ENCODE measurements at regions not wholly inside any gene's neighbourhood (a gene's known extent, or its start where the extent isn't known, plus 50 kb on each side); places are given as distances from the start of the nearest gene placed in this dataset.
"Not testable (repeated sequence)": the region's sequence is repeated elsewhere in the genome, so short reads cannot be mapped to it uniquely, and the experiment has no call there.

- no peak overlapping the region for H3K4me3 ChIP-seq (ENCODE audit: low read length)
- DNase-seq (ENCODE audit: low read depth, low spot score) = no peak
Measured at GRCh38 chr7:79547132-79547531, 93.7 kb upstream of the MAGI2 start.

GRCh38 chr7:79540592-79540991 is 87.1 kb upstream of the MAGI2 start:
- DNase-seq (ENCODE audit: low read depth, low spot score) = no peak
- H3K4me3 ChIP-seq (ENCODE audit: low read length) = no peak overlapping the region

- no peak for DNase-seq (ENCODE audit: low read depth, low spot score)
- no peak overlapping the region for H3K4me3 ChIP-seq (ENCODE audit: low read length)
Measured at GRCh38 chr7:79534128-79534527, 80.7 kb upstream of the MAGI2 start.

GRCh38 chr7:79531905-79532664 is 78.6 kb upstream of the MAGI2 start:
- H3K4me3 ChIP-seq (ENCODE audit: low read length) = no peak overlapping the region
- no peak for DNase-seq (ENCODE audit: low read depth, low spot score)

GRCh38 chr7:79531116-79531515 is 77.6 kb upstream of the MAGI2 start:
- no peak overlapping the region for H3K4me3 ChIP-seq (ENCODE audit: low read length)
- DNase-seq (ENCODE audit: low read depth, low spot score) = no peak

GRCh38 chr7:79529881-79530235 is 76.4 kb upstream of the MAGI2 start:
- no peak for DNase-seq (ENCODE audit: low read depth, low spot score)
- H3K4me3 ChIP-seq (ENCODE audit: low read length) = no peak overlapping the region

- no peak for DNase-seq (ENCODE audit: low read depth, low spot score)
- no peak overlapping the region for H3K4me3 ChIP-seq (ENCODE audit: low read length)
Measured at GRCh38 chr7:79529214-79529880, 75.9 kb upstream of the MAGI2 start.

GRCh38 chr7:79528421-79528820 is 75.0 kb upstream of the MAGI2 start:
- DNase-seq (ENCODE audit: low read depth, low spot score) = no peak
- no peak overlapping the region for H3K4me3 ChIP-seq (ENCODE audit: low read length)

GRCh38 chr7:79524048-79524447 is 70.6 kb upstream of the MAGI2 start:
- H3K4me3 ChIP-seq (ENCODE audit: low read length) = no peak overlapping the region
- DNase-seq (ENCODE audit: low read depth, low spot score) = no peak

- DNase-seq (ENCODE audit: low read depth, low spot score) = no peak
- no peak overlapping the region for H3K4me3 ChIP-seq (ENCODE audit: low read length)
Measured at GRCh38 chr7:79523436-79523835, 70.0 kb upstream of the MAGI2 start.

GRCh38 chr7:79520543-79520942 is 67.1 kb upstream of the MAGI2 start:
- no peak for DNase-seq (ENCODE audit: low read depth, low spot score)
- no peak overlapping the region for H3K4me3 ChIP-seq (ENCODE audit: low read length)

GRCh38 chr7:79515358-79515757 is 61.9 kb upstream of the MAGI2 start:
- H3K4me3 ChIP-seq (ENCODE audit: low read length) = no peak overlapping the region
- DNase-seq (ENCODE audit: low read depth, low spot score) = no peak

GRCh38 chr7:79513261-79513660 is 59.8 kb upstream of the MAGI2 start:
- no peak for DNase-seq (ENCODE audit: low read depth, low spot score)

GRCh38 chr7:79512261-79512660 is 58.8 kb upstream of the MAGI2 start:
- H3K4me3 ChIP-seq (ENCODE audit: low read length) = no peak overlapping the region
- no peak for DNase-seq (ENCODE audit: low read depth, low spot score)

More at GRCh38 chr7:79513261-79513660, 59.8 kb upstream of the MAGI2 start:
- H3K4me3 ChIP-seq (ENCODE audit: low read length) = no peak overlapping the region

GRCh38 chr7:79511056-79511455 is 57.6 kb upstream of the MAGI2 start:
- H3K4me3 ChIP-seq (ENCODE audit: low read length); DNase-seq (ENCODE audit: low read depth, low spot score): not testable (repeated sequence)

- DNase-seq (ENCODE audit: low read depth, low spot score) = no peak
- no peak overlapping the region for H3K4me3 ChIP-seq (ENCODE audit: low read length)
Measured at GRCh38 chr7:79507131-79507530, 53.7 kb upstream of the MAGI2 start.

- DNase-seq (ENCODE audit: low read depth, low spot score) = no peak
- H3K4me3 ChIP-seq (ENCODE audit: low read length) = no peak overlapping the region
Measured at GRCh38 chr7:79506481-79506880, 53.0 kb upstream of the MAGI2 start.

- no peak for DNase-seq (ENCODE audit: low read depth, low spot score)
- H3K4me3 ChIP-seq (ENCODE audit: low read length) = no peak overlapping the region
Measured at GRCh38 chr7:79504607-79505389, 51.3 kb upstream of the MAGI2 start.
